HG03103 (cell line): ENCODE measurements at regions not wholly inside any gene's neighbourhood (a gene's known extent, or its start where the extent isn't known, plus 50 kb on each side); places are given as distances from the start of the nearest gene placed in this dataset.

Source experiments
- ATAC-seq: cut with Tn5 transposase; IDR thresholded peaks from one replicate; pipeline ENCODE4 v1.9.1; 2021; ENCODE audit warnings: low read depth; ENCODE audit not compliant: unreplicated experiment

DNA sequence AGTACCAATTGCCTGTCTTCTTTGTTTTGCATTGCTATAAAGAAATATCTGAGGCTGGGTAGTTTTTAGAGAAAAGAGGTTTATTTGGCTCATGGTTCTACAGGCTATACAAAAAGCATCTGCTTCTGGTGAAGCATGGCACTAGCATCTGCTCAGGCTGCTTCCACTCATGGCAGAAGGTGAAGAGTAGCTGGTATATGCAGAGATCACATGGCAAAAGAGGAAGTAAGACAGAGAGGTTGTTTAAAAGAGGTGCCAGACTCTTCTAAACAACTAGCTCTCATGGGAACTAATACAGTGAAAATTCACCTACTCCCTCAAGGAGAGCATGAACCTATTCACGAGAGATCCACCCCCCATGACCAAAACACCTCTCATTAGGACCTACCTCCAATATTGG, 56.7 kb upstream of the GUCA2B start:
- no peak for ATAC-seq

DNA sequence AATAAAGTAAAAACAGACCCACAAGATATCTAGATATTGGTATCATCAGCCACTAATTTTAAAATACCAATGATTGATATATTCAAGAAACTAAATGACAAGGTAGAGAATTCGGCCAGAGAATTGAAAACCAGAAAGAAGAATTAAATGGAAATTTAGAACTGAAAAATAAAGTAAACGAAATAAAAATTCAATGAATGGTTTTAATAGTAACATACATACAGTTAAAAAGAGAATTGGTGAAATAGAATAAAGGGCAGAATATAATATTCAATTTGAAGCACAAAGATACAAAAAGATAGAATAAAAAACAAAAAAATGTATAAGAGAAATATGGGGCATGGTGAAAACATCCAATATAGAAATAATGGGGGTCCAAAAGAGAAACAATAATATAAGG, 64.0 kb upstream of the GUCA2B start:
- ATAC-seq, result no peak

DNA sequence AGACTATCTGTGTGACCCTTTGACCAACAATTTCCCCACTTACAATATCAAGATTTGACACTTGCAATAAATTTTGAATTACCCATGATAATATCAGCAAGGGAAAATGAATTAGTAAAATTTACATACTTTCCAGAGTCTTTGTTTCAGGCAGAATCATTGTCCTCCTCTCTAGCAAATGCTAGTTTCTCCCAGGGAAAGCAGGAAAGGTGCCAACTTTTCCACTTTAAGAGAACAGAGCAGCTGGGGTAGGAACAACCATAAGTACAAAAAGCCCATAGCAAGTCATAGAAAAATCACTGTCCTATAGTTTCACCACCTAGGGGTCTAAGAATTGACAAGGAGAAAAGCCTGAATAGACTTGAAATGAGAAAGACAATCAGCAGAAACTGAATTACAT, 67.1 kb upstream of the GUCA2B start:
- no peak for ATAC-seq

DNA sequence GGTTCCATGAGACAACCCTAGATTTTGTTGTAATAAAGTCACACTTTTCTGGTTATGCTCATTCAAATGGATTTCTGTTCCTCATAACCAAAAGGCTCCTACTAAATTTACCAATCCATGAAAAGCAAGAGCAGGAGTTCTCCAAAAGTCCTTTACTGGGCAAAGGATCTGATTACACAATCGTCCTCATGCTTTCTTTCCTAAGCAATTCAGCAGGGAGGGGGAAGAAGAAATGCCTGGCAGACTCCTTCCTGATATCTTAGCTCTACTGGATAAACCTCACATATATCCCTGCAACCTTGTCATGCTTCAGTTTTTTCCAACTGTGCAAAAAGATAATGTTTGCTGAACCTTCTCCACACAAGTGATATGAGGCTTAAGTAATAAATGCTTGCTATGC, 67.6 kb upstream of the GUCA2B start:
- no peak for ATAC-seq

DNA sequence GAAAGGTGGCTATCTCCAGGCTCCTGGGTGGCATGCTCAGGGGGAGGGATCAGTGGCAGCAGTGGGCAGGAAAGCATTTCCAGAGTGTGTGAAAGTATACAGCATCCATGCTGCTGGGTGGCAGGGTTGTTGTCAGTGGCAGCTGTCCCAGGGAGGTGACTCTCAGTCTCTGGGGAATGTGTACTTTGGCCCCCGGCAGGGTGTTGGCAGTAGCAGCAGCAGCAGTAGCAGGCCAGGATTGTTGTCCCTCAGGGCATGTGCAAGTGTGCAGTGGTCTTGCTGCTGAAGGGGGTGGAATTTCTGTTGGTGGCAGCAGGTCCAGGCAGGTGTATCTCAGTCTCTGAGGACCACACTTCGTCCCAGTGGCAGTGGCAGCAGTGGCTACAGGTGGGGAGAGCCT, 71.7 kb upstream of the GUCA2B start:
- no peak for ATAC-seq

DNA sequence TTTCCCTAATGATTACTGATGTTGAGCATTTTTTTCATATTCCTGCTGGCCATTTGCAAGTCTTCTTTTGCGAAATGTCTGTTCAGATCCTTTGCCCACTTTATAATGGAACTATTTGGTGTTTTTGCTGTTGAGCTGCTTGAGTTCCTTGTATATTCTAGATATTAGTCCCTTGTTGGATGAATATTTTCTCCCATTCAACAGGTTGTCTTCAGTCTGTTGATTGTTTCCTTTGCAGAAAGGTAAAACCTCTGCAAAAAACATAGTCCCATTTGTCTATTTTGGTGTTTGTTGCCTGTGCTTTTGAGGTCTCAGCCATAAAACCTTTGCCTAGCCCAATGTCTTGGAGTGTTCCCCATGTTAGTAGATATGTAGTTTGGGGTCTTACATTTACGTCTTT, 78.0 kb upstream of the GUCA2B start:
- ATAC-seq, result no peak

DNA sequence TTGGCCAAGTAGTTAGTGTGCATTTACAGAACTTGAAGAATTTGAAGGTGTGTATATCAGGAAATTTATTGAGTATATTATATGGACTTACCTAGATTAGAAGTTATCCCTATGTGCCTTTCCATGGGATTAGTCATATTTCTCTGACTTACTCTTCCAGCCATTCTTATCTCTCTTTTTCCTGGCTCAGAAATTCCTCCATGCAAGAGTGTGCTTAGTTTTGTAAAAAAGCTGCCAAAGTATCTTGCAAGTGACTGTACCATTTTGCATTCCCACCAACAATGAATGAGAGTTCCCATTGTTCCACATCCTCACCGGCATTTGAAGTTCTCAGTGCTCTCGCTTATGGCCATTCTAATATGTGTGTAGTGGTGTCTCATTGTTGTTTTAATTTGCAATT, 82.2 kb upstream of the GUCA2B start:
- ATAC-seq, result no peak

DNA sequence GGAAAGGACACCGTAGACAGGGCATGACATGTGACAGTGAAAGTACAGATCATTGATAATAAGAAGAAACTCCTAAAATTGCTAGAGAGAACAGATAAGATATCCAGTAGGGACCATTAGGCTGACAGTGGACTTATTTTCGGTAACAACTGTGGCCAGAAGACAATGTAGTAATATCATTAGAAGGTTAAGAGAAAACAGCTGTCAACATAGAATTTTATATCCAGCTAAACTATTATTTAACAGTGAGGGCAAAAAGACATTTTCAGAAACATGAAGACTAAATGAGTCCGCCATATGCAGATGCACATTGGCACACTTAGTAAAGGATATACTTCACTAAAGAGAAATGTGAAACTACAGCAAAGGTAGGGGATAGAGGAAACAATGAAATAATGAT, 95.4 kb upstream of the GUCA2B start:
- ATAC-seq, result no peak

DNA sequence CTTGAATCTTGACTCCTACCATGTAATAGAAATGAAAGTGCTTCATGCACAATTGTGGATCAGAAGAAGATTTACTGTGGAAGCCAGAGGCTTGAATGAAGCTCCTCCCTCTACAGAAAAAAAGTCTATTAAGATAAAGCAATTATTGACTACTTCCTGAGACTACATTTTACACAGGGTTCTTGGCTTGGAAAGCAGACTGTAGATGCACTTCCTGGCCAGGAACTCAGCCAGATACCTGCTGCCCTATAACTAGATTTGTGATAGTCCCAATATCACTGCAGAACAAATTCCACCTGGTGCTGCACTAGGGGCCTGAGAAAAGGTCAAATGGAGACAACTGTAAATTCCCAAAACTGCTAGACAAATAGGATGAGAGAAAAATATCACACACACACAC, 96.8 kb upstream of the GUCA2B start:
- ATAC-seq, result no peak

DNA sequence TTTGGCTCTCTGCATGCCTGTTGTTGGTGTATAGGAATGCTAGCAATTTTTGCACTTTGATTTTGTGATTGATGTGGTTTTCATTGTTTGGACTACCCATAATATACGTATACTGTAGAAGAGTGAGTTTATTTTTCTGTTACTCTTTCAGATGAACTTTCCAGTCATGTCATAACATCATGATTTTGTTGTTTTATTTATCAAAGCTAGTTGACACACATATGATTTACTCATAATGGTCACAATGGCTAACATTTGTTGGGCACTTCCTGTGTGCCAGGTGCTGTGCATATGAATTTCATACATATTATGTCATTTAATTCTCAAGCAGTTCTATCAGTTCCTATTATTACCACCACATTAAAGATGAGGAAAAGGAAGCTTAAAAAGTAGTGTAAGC, 98.1 kb upstream of the GUCA2B start:
- no peak for ATAC-seq

DNA sequence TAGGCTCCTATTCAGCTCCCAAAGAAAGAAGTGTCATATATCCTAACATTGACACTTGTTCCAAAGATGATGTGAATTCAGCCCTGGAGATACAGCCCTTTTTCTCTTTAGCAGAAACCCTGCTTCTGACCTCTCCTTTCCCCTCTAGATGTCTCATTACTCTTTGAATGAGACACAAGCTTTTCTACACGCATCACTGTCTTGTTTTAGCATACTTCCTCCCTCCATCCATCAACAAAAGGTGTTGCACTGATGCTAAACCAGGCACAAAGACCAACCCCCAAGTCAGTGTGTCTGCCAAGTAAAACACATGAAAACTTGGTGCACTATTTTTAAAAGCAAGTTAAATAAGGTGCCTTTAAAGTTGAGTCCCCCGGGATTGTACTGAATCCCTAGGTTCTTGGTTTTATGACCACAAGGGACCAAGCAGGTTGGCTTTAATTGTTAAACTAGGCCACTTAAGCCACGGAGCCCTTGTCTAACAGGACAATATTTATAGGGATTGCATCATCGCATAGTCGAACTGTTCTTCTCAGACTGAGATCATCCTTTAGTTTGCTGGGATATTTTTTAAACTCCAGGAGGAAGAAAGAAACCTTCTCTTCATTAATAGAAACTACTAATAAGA, 101.0 kb upstream of the GUCA2B start:
- no peak for ATAC-seq

DNA sequence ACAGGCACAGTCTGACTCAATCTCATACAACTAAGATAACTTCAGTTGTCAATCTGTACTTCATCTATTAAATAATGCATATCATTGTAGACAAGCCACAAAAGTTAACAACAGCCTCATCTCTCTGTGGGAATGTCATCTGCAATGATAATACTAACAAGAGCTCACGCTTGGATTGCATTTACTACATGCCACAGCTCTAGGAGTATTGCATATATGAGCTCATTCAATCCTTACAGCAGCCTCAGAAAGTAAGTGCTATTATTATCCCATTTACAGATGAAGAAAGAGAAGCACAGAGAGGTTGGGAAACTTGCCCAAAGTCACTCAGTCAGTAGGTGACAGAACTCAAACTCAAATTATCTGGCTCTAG, 105.7 kb upstream of the GUCA2B start:
- ATAC-seq, result no peak

DNA sequence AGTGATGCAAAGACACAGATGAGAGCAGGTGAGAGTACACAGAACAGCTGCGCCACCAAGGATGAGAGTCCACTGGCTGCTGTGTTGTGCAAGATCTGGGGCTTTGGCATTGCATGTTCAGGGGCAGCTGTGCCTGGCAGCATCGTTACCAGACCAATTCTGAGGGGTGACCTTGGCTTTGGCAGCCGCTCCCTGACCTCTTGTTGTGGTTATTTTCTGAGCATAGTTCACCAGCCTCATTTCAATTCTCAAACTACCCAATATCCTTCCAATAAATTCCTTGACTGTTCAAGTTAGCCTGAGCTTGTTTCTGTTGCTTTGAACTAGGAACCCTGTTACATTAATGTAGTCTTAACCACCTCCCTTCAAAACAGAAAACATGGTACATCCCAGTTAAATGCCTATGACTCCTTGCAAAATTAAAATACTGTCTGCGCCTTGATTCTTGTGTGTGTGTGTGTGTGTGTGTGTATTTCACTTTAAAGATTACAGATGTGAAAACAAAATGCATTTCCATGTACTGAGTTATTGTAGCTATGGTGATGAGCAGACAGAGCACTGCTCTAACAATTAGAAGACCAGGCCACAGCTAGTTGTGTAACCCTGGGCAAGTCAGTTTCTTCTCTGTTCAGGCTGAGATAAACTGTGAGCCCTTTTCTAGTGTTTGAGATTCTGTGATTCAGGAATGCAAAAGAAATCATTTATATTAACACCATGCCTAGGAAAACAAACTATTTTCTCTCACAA, 106.3 kb upstream of the GUCA2B start:
- ATAC-seq, result no peak

DNA sequence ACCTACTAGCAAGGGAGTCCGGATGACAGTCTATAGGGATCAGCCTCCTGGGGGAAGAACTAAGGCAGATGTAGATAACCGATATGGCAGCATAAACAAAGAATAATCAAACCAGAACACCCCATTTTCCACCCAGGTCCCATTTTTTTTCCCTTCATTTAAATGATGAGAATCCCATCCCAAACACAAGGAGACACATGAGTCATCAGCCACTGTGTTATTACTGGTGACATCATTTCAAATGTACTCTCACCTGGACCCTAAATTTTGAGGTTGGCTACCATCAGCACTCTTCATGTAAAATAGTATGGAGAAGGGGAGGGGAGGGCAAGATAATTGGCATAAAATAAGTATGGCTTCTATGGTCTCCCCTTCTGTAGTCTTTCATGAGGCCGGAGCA, 108.9 kb upstream of the GUCA2B start:
- no peak for ATAC-seq

DNA sequence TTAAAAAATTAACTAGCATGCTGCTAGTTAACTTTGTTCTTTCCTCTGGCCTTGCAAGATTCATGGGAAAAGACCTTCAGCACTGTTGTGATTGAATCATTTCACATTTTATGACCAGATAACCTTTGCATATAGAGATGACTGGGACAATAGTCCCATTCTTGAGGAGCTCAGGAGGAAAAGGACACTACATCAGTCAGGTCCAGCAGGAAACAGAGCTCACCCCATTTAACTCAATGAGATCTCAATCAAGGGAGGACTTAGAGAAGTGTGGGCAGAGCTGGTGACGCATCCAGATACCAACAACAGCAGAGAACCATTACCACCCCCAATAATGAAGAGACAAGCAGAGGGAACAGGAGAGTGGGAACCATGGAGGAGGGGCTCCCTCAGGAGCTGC, 109.4 kb upstream of the GUCA2B start:
- no peak for ATAC-seq

DNA sequence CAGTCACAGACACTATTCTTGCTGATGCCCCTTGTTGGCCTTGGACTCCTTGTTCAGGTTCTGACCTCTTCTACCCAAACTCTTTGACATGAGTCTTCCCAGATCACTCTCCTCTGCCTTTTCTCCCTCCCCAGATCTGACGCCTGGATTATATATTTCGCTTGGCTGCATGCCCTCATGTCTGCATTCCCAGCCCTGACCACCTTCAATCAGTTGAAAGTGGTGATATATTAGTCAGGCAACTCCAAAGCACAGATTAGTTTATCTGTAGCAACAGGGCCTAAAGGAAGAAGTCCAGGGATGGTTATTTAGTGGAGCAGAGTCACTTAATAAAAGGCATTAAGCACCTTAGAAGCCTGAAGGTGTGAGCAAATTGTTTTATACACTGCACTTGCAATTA, 110.0 kb upstream of the GUCA2B start:
- ATAC-seq, result no peak

DNA sequence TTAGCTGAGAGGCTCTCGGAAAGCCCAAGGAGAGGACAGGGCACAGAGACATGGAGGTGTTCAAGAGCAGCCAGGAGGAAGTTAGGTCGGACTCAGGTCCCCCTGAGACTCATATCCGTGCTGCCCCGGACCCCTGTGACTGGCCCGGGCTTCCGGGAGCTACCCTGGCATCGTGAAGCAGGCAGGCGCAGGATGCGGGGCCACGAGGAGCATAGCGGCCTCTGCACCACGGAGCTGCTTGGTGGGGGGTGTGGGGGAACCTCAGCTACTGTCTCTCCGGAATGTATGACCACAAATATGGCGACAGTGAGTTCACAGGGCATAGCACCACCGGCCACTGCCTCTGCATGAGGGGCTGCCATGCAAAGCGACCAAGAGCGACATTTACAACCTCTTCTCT, 112.2 kb upstream of the GUCA2B start:
- no peak for ATAC-seq

DNA sequence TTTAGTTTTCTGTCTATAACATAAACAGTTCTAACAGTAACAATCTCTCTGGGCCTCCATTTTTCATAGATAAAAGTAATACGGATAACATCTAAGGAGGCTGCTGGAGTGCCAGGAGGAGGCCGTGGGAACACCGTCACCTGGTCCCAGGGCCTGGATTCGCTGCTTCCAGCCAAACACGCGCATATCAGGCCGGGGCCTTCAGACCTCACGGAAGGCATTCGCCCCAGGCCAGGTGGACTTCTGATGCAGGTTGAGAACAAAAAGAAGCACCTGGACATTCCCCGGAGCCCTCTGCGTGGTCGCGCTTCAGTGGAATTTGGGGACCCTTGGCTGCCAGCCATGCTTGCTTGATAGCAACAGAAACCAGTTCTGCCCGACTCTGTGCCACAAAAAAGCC, 113.1 kb upstream of the GUCA2B start:
- no peak for ATAC-seq

DNA sequence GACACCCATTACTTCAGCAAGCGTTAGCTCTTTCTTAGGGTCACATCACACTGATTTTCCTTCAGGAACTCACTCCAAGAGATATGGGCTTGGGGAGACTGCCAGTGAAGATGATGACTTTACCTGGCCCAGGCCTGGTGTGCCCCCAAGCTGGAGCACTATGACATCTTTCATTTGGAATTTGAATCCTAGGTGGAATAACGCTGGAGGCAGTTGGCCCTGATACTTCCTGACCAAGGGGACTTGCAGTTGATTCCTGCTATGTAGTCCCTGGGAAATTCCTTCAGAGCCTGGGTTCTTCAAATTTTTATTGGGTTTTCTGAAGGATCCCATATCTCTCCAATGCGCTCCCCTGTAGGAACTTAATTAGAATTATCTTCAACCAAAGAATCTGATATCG, 114.9 kb upstream of the GUCA2B start:
- no peak for ATAC-seq

DNA sequence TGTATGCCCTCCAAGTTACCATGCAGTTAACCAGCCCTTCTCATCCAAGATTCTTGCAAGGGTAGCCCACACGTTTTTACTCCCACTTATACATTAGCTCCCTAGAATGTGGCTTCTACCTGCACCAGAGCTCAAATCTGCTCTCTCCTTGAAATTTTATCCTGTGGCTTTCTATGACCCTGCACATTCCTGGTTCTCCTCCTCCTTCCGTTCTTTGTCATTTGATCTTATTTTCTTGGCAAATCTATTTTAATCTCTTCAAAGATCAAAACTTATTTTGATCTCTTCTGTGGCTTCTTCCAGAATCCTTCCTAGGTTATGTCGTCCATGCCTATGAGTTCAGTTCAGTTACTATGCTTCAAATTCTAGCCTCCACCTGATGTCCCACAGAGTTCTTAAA, 115.6 kb upstream of the GUCA2B start:
- ATAC-seq, result no peak

DNA sequence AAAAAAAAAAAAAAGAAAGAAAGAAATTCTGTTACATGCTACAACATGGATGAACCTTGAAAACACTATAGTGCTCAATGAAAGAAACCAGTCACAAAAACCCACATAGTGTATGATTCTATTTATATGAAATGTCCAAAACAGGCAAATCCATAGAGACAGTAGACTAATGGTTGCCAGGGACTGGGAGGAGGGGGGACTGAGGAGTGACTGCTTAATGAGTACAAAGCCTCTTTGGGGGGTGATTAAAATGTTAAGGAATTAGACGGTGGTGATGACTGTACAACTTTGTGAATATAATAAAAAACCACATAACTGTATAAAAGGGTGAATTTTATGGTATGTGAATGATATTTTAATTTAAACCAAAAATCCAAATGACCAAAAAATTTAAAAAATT, 116.0 kb upstream of the GUCA2B start:
- no peak for ATAC-seq

DNA sequence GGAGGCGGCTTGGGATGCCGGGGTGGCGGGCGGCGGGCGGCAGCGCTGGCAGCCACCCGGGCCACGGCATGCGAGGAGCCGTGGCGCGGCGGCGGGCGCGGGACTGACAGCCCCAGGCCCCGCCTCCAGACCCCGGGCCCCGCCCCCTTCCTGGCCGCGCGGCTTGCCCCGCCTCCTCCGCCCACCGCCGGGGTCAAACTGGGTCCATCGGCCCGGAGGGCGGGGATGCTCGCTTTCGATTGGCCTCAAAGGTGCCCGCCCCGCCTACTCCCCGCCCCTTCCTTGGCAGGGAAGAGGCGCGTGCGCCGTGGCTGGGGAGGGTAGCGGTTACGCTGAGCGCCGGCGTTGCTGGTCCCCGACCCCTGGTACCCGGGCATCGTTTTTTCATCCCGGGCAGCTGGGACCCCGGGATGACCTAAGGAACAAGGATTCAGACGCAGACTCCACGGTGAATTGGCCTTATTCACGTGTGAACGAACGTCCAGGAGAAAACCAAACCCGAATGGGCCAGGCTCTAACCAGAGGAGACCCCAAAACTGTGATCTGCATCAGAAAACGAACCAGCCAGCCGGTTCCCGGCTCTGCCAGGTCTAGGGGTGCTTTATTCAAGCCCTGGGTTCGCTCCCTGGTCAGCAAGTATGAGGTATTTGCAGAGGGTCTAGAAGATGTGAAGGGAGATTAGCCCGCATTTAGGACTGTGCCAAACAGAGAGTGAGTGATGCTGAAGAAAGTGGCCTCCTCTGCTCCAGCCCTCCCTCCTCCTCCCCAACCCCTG, 117.2 kb upstream of the GUCA2B start:
- peak; percentile 88 for ATAC-seq
